Caco-2 (cell line): ENCODE measurements at regions not wholly inside any gene's neighbourhood (a gene's known extent, or its start where the extent isn't known, plus 50 kb on each side); places are given as distances from the start of the nearest gene placed in this dataset.

ENCODE experiments used
- BruUV-seq: library from RNA; stranded (reverse); fragments of 400-500 nt; replicated peaks from 2 replicates; lab custom pipeline; 2021; lab: Mats Ljungman, UMichigan
- CTCF ChIA-PET: fragments of 300-600 bp; sonication (Branson Sonifier 250); formaldehyde crosslinking; loops from one replicate; lab custom pipeline; 2022; ENCODE audit warnings: antibody characterized with exemption; lab: Charles Lee
- POLR2A ChIA-PET: fragments of 300-600 bp; sonication (Branson Sonifier 250); formaldehyde crosslinking; loops from one replicate; lab custom pipeline; 2022; ENCODE audit warnings: antibody characterized with exemption; lab: Charles Lee
- DNase-seq, 2 experiments: peaks; one replicate each; pipeline versions ENCODE4 v3.0.0 to v3.0.0-alpha.2; 2020 to 2022
- H3K27me3 ChIP-seq: replicated peaks from 2 replicates; pipeline ENCODE4 v1.6.0; 2011; ENCODE audit warnings: low read length; ENCODE audit not compliant: control insufficient read depth, insufficient read depth
- H3K36me3 ChIP-seq: 2 replicates; pipeline ENCODE4 v1.5.1; 2011; ENCODE audit warnings: low read length; ENCODE audit not compliant: control insufficient read depth, insufficient read depth
- H3K4me1 ChIP-seq: fragments of 250-450 bp; sonication (Bioruptor Pico); 2 replicates; pipeline ENCODE4 v1.5.1; 2020; ENCODE audit warnings: mild to moderate bottlenecking
- H3K4me3 ChIP-seq: 2 replicates; pipeline ENCODE4 v1.5.1; 2011; ENCODE audit warnings: low read depth, mild to moderate bottlenecking, control low read depth, low read length
- H3K9me3 ChIP-seq: fragments of 250-450 bp; sonication (Bioruptor Pico); 2 replicates; pipeline ENCODE4 v1.5.1; 2020; ENCODE audit warnings: mild to moderate bottlenecking, moderate library complexity
- H3K27ac Mint-ChIP-seq: one replicate; pipeline ENCODE4 v1.8.0; 2022; ENCODE audit warnings: mixed read lengths; ENCODE audit not compliant: unreplicated experiment
- H3K27me3 Mint-ChIP-seq: one replicate; pipeline ENCODE4 v1.8.0; 2022; ENCODE audit warnings: mixed read lengths; ENCODE audit not compliant: insufficient read depth, unreplicated experiment
- H3K36me3 Mint-ChIP-seq: one replicate; pipeline ENCODE4 v1.8.0; 2022; ENCODE audit warnings: mild to moderate bottlenecking, mixed read lengths; ENCODE audit not compliant: insufficient read depth, unreplicated experiment
- H3K4me1 Mint-ChIP-seq: one replicate; pipeline ENCODE4 v1.8.0; 2022; ENCODE audit warnings: low read depth, mixed read lengths; ENCODE audit not compliant: unreplicated experiment
- H3K4me3 Mint-ChIP-seq: one replicate; pipeline ENCODE4 v1.8.0; 2022; ENCODE audit warnings: mild to moderate bottlenecking, moderate library complexity, mixed read lengths; ENCODE audit not compliant: unreplicated experiment
- H3K9me3 Mint-ChIP-seq: one replicate; pipeline ENCODE4 v1.8.0; 2022; ENCODE audit warnings: mixed read lengths; ENCODE audit not compliant: unreplicated experiment
- intact Hi-C: fragments of 100-400 bp; cut with micrococcal nuclease; formaldehyde crosslinking; loops from one replicate; pipeline ENCODE4 v1.10.0; 2022; ENCODE audit not compliant: unreplicated experiment
- TF ChIP-seq, protein P1 (sequence below), 2 experiments: fragments of 200-600 bp in 1 of 2; IDR thresholded peaks; 1 replicate in 1 of 2; 2 replicates in 1 of 2; pipeline versions ENCODE4 v1.5.1 to v1.8.0; 2011 to 2022; ENCODE audit warnings: antibody characterized with exemption in 1 of 2, control low read depth in 1 of 2, inconsistent platforms in 1 of 2, low read depth in 1 of 2, low read length in 1 of 2, mild to moderate bottlenecking in 1 of 2, moderate library complexity in 1 of 2; ENCODE audit not compliant: insufficient read depth in 1 of 2, severe bottlenecking in 1 of 2, unreplicated experiment in 1 of 2

DNA sequence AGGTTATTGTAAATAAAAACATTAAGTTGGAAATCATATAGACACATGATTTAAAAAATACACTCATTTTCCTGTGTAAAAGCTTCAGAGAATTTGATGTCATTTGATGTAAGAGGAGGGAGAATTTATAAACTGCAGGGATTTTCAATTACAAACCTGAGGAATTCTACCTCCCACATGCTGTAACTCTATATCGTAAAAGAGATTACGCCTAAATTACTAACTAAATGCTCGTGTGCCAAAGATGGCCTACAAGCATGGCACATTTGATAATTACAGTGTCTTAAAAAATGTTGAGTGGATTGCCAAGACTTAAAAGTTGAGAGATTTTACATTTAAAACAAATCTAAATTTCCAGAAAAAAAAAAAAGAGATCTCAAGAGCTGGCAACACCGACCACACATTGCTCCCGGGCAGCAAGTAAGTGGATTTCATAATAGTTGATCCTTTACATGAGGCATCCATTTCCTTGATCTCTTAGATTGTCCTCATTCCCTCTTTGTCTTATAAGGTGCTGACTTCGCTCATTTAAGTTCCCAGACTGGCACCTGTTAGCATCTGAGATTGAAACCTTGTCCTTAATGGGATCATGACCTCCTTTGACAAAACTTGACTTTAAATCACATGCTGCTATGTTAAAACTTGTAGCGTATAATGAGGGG is 840.3 kb upstream of the ZEB2 start:
- no TSS peak for BruUV-seq
- Mint-ChIP-seq H3K36me3 (no peaks in the 10 kb centered on the region), H3K9me3 (no peaks in the 10 kb centered on the region), H3K4me3 (no peak overlapping the region), H3K27ac (no peak overlapping the region), H3K27me3 (no peaks in the 10 kb centered on the region), H3K4me1 (no peaks in the 10 kb centered on the region)
- H3K4me1 ChIP-seq, result no peaks in the 10 kb centered on the region
- ChIA-PET POLR2A (no interaction called here), CTCF (no interaction called here)
- TF ChIP-seq, protein P1, sequence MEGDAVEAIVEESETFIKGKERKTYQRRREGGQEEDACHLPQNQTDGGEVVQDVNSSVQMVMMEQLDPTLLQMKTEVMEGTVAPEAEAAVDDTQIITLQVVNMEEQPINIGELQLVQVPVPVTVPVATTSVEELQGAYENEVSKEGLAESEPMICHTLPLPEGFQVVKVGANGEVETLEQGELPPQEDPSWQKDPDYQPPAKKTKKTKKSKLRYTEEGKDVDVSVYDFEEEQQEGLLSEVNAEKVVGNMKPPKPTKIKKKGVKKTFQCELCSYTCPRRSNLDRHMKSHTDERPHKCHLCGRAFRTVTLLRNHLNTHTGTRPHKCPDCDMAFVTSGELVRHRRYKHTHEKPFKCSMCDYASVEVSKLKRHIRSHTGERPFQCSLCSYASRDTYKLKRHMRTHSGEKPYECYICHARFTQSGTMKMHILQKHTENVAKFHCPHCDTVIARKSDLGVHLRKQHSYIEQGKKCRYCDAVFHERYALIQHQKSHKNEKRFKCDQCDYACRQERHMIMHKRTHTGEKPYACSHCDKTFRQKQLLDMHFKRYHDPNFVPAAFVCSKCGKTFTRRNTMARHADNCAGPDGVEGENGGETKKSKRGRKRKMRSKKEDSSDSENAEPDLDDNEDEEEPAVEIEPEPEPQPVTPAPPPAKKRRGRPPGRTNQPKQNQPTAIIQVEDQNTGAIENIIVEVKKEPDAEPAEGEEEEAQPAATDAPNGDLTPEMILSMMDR (IDR thresholded peaks at IDR 0.05; ENCODE audit: insufficient read depth in 1 of 2, low read depth in 1 of 2, low read length in 1 of 2, severe bottlenecking in 1 of 2, unreplicated experiment in 1 of 2), result no peak
- no peaks in the 10 kb centered on the region for H3K9me3 ChIP-seq
- no peaks in the 10 kb centered on the region for H3K36me3 ChIP-seq
- no peak for DNase-seq
- intact Hi-C loops, result no loop called here
- no peaks in the 10 kb centered on the region for H3K27me3 ChIP-seq
- no peak overlapping the region for H3K4me3 ChIP-seq

DNA sequence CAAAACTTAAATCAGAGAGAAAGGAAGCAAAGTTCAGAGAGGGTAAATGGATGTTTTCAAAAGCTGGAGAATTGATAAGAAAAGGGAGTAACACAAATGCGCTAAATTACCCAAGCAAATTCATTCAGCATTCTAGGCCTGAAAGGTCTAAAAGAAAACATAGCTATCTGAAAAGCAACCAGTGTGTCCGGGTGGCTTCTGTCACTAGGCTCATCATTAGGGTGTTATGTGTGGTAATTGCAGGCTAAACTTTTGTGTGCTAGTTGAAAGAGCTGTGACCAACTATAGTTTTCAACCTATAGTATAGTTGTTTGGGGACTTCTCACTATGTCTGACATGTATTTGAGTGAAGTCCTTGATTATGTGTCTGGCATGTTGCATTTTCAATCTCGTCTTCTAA is 839.6 kb upstream of the ZEB2 start:
- H3K27ac Mint-ChIP-seq, result no peak overlapping the region
- no peaks in the 10 kb centered on the region for H3K36me3 ChIP-seq
- H3K4me3 Mint-ChIP-seq, result no peak overlapping the region
- H3K9me3 ChIP-seq, result no peaks in the 10 kb centered on the region
- BruUV-seq, result no TSS peak
- no peaks in the 10 kb centered on the region for H3K4me1 Mint-ChIP-seq
- intact Hi-C loops, result no loop called here
- no peak for DNase-seq
- H3K27me3 ChIP-seq, result no peaks in the 10 kb centered on the region
- no peaks in the 10 kb centered on the region for H3K4me1 ChIP-seq
- H3K4me3 ChIP-seq, result no peak overlapping the region
- no peaks in the 10 kb centered on the region for H3K36me3 Mint-ChIP-seq
- no peaks in the 10 kb centered on the region for H3K27me3 Mint-ChIP-seq
- TF ChIP-seq, protein P1 (IDR thresholded peaks at IDR 0.05; ENCODE audit: insufficient read depth in 1 of 2, low read depth in 1 of 2, low read length in 1 of 2, severe bottlenecking in 1 of 2, unreplicated experiment in 1 of 2), result no peak
- CTCF ChIA-PET, result no interaction called here
- POLR2A ChIA-PET, result no interaction called here
- no peaks in the 10 kb centered on the region for H3K9me3 Mint-ChIP-seq

DNA sequence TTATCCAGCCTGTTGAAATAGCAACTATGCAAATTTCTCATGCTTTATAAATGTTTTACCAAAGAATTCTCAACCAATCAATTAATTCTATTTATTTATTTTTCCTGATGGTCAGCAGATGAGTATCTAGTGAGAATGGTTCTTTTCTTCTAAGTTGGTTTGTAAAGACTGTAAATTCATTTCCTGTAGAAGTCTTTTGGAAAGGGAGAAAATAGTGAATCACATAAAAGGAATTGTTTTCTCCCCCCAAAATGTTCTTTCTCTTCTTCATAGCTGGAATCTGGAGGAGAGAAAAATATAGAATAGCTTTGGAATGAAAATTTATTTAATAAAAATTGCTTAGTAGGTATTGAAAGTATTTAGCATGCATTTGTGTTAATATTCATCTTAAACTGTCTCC is 836.1 kb upstream of the ZEB2 start:
- ChIA-PET CTCF (no interaction called here), POLR2A (no interaction called here)
- no peak overlapping the region for H3K27ac Mint-ChIP-seq
- Histone ChIP-seq H3K36me3 (no peaks in the 10 kb centered on the region), H3K4me3 (no peak overlapping the region), H3K9me3 (no peaks in the 10 kb centered on the region), H3K27me3 (no peaks in the 10 kb centered on the region), H3K4me1 (no peaks in the 10 kb centered on the region)
- no peaks in the 10 kb centered on the region for H3K9me3 Mint-ChIP-seq
- H3K36me3 Mint-ChIP-seq, result no peaks in the 10 kb centered on the region
- intact Hi-C loops, result no loop called here
- H3K4me1 Mint-ChIP-seq, result no peaks in the 10 kb centered on the region
- BruUV-seq, result no TSS peak
- no peaks in the 10 kb centered on the region for H3K27me3 Mint-ChIP-seq
- TF ChIP-seq, protein P1 (IDR thresholded peaks at IDR 0.05; ENCODE audit: insufficient read depth in 1 of 2, low read depth in 1 of 2, low read length in 1 of 2, severe bottlenecking in 1 of 2, unreplicated experiment in 1 of 2), result no peak
- no peak overlapping the region for H3K4me3 Mint-ChIP-seq
- no peak for DNase-seq
